Liver (tissue), 8 donors: ENCODE measurements at regions not wholly inside any gene's neighbourhood (a gene's known extent, or its start where the extent isn't known, plus 50 kb on each side); places are given as distances from the start of the nearest gene placed in this dataset.

Source experiments
- DNase-seq: peaks from one replicate; pipeline ENCODE4 v3.0.0-alpha.2; 2017; ENCODE audit warnings: low spot score
- H3K27ac ChIP-seq, 2 donors: one replicate each; pipeline ENCODE4 v1.7.0; 2013; ENCODE audit warnings: inconsistent platforms in 2 of 2, low read length in 2 of 2, control low read depth in 1 of 2, low read depth in 1 of 2, mild to moderate bottlenecking in 1 of 2
- H3K27me3 ChIP-seq, 4 donors: one replicate each; pipeline versions ENCODE4 v1.6.1 to v1.7.0; 2013; ENCODE audit warnings: low read length in 3 of 4, inconsistent platforms in 1 of 4, mild to moderate bottlenecking in 1 of 4, moderate library complexity in 1 of 4; ENCODE audit not compliant: control insufficient read depth in 4 of 4, insufficient read depth in 4 of 4
- H3K36me3 ChIP-seq, 4 donors: one replicate each; pipeline versions ENCODE4 v1.6.1 to v1.7.0; 2013; ENCODE audit warnings: low read length in 3 of 4, mild to moderate bottlenecking in 3 of 4, low read depth in 1 of 4, moderate library complexity in 1 of 4; ENCODE audit not compliant: control insufficient read depth in 4 of 4, insufficient read depth in 3 of 4
- H3K4me1 ChIP-seq, 4 donors: one replicate each; pipeline versions ENCODE4 v1.6.1 to v1.7.0; 2013; ENCODE audit warnings: low read length in 3 of 4, mild to moderate bottlenecking in 3 of 4, moderate library complexity in 1 of 4; ENCODE audit not compliant: control insufficient read depth in 4 of 4, insufficient read depth in 4 of 4
- H3K4me3 ChIP-seq, 3 donors: one replicate each; pipeline versions ENCODE4 v1.6.1 to v1.7.0; 2013; ENCODE audit warnings: low read length in 3 of 3, control low read depth in 1 of 3, low read depth in 1 of 3, mild to moderate bottlenecking in 1 of 3
- H3K9ac ChIP-seq, 2 donors: one replicate each; pipeline ENCODE4 v1.7.0; 2013; ENCODE audit warnings: low read length in 2 of 2, mild to moderate bottlenecking in 2 of 2, moderate library complexity in 2 of 2, control low read depth in 1 of 2, low read depth in 1 of 2
- H3K9me3 ChIP-seq, 4 donors: one replicate each; pipeline versions ENCODE4 v1.6.1 to v1.7.0; 2013; ENCODE audit warnings: low read length in 3 of 4; ENCODE audit not compliant: control insufficient read depth in 4 of 4
- EGR1 ChIP-seq, 2 donors: IDR thresholded peaks; 2 replicates each; pipeline ENCODE4 v1.6.1; 2016 to 2018; ENCODE audit warnings: antibody characterized with exemption in 2 of 2, low read depth in 2 of 2
- FOXA1 ChIP-seq: IDR thresholded peaks from 2 replicates; pipeline ENCODE4 v1.6.1; 2016; ENCODE audit warnings: antibody characterized with exemption
- FOXA2 ChIP-seq: IDR thresholded peaks from 2 replicates; pipeline ENCODE4 v1.6.1; 2016; ENCODE audit warnings: antibody characterized with exemption
- GABPA ChIP-seq, 2 donors: IDR thresholded peaks in 1 of 2; conservative IDR thresholded peaks in 1 of 2; 2 replicates each; pipeline ENCODE4 v1.6.1; 2016; ENCODE audit warnings: antibody characterized with exemption in 2 of 2, mild to moderate bottlenecking in 1 of 2, moderate library complexity in 1 of 2
- HNF4A ChIP-seq, 2 donors: conservative IDR thresholded peaks; 2 replicates each; pipeline ENCODE4 v1.6.1; 2016; ENCODE audit warnings: antibody characterized with exemption in 2 of 2, mild to moderate bottlenecking in 2 of 2
- HNF4G ChIP-seq: IDR thresholded peaks from 2 replicates; pipeline ENCODE4 v1.6.1; 2016; ENCODE audit warnings: antibody characterized with exemption
- JUND ChIP-seq, 2 donors: IDR thresholded peaks; 2 replicates each; pipeline ENCODE4 v1.6.1; 2016; ENCODE audit warnings: antibody characterized with exemption in 2 of 2
- NR2F2 ChIP-seq: IDR thresholded peaks from 2 replicates; pipeline ENCODE4 v1.6.1; 2016; ENCODE audit warnings: antibody characterized with exemption
- RAD21 ChIP-seq, 2 donors: IDR thresholded peaks; 2 replicates each; pipeline ENCODE4 v1.6.1; 2016; ENCODE audit warnings: antibody characterized with exemption in 2 of 2, mild to moderate bottlenecking in 2 of 2
- RXRA ChIP-seq, 2 donors: IDR thresholded peaks; 2 replicates each; pipeline ENCODE4 v1.6.1; 2017 to 2018; ENCODE audit warnings: antibody characterized with exemption in 2 of 2, mild to moderate bottlenecking in 1 of 2
- SP1 ChIP-seq: IDR thresholded peaks from 2 replicates; pipeline ENCODE4 v1.6.1; 2018; ENCODE audit warnings: antibody characterized with exemption, mild to moderate bottlenecking
- TAF1 ChIP-seq: conservative IDR thresholded peaks from 2 replicates; pipeline ENCODE4 v1.6.1; 2016; ENCODE audit warnings: antibody characterized with exemption, mild to moderate bottlenecking
- YY1 ChIP-seq: IDR thresholded peaks from 2 replicates; pipeline ENCODE4 v1.6.1; 2016; ENCODE audit warnings: antibody characterized with exemption, mild to moderate bottlenecking
- WGBS: extraction: QIAGEN DNeasy Blood & Tissue Kit; methylation state at CpG from one replicate; pipeline ENCODE4 v1.1.7; 2013; 5-methylcytosine and 5-hydroxymethylcytosine counted together
- TF ChIP-seq, protein P1 (sequence below): IDR thresholded peaks from 2 replicates; pipeline ENCODE4 v1.6.1; 2016; ENCODE audit warnings: antibody characterized with exemption
- TF ChIP-seq, protein P2 (sequence below): IDR thresholded peaks from 2 replicates; pipeline ENCODE4 v1.6.1; 2016; ENCODE audit warnings: antibody characterized with exemption
- TF ChIP-seq, protein P3 (sequence below): IDR thresholded peaks from 2 replicates; pipeline ENCODE4 v1.6.1; 2016; ENCODE audit warnings: antibody characterized with exemption
- TF ChIP-seq, protein P4 (sequence below): fragments of 150-350 bp; IDR thresholded peaks from 2 replicates; pipeline ENCODE4 v1.5.1; 2017; ENCODE audit warnings: improper control_type of control experiment, low read depth, low read length; ENCODE audit not compliant: missing input control
- TF ChIP-seq, protein P5 (sequence below): IDR thresholded peaks from 2 replicates; pipeline ENCODE4 v1.6.1; 2016; ENCODE audit warnings: antibody characterized with exemption, mild to moderate bottlenecking
- donor health status: healthy.
- donor health status: healthy.
- donor health status: healthy.
- donor health status: healthy.
- donor health status: healthy.

DNA sequence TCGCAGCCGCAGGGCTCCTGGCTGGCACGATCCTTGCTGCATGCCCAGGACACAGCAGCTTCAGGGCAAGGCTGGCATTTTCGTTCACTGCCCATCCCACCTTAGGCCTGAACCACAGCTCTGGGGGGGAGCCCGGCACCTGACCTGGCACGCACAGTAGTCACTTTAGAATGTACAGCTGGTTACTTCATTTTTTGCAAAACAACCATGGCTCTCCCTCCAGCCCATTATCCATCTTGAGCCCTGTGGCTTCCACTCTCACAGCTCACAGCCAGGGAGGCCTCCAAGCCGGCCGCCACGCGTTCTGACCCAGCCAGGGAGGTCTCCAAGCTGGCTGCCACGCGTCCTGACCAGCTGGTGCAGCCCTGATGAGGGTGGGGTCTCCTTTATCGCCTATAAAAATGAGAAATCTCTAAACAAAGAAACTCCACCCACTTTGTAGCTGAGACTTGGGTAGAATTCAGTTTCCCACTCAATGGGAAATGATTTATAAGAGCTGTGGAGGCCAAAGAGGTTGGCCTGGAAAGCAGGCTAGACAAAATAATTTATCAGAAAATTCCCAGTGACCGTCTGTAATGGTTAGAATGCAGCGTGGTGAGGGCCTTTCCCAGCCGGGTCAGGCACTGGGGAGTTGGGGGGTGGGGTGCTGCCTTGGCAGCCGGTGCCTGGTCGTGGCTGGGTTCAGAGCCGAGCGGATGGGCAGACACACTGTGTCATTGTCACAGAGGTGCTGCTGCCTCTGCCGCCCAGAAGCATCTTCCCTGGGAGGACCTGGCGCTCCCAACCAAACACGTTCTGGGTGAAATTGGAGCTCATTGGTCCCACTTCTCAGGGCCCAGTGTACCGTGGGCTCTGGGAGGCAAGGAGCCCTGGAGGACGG, 54.6 kb upstream of the ACTRT2 start:
- H3K27me3 ChIP-seq: no peaks in the 10 kb centered on the region
- TF ChIP-seq FOXA2 (no peak), FOXA1 (no peak), EGR1 (IDR thresholded peaks at IDR 0.05; ENCODE audit: low read depth in 2 of 2) (no peak), HNF4G (no peak), HNF4A (conservative IDR thresholded peaks at IDR 0.05) (no peak), RXRA (IDR thresholded peaks at IDR 0.05) (no peak), JUND (IDR thresholded peaks at IDR 0.05) (no peak), NR2F2 (no peak), SP1 (no peak), GABPA (IDR thresholded peaks at IDR 0.05 in 1 of 2, conservative IDR thresholded peaks at IDR 0.05 in 1 of 2) (no peak), YY1 (no peak), RAD21 (IDR thresholded peaks at IDR 0.05) (no peak), TAF1 (no peak)
- TF ChIP-seq, protein P1, sequence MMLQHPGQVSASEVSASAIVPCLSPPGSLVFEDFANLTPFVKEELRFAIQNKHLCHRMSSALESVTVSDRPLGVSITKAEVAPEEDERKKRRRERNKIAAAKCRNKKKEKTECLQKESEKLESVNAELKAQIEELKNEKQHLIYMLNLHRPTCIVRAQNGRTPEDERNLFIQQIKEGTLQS: no peak
- TF ChIP-seq, protein P2, sequence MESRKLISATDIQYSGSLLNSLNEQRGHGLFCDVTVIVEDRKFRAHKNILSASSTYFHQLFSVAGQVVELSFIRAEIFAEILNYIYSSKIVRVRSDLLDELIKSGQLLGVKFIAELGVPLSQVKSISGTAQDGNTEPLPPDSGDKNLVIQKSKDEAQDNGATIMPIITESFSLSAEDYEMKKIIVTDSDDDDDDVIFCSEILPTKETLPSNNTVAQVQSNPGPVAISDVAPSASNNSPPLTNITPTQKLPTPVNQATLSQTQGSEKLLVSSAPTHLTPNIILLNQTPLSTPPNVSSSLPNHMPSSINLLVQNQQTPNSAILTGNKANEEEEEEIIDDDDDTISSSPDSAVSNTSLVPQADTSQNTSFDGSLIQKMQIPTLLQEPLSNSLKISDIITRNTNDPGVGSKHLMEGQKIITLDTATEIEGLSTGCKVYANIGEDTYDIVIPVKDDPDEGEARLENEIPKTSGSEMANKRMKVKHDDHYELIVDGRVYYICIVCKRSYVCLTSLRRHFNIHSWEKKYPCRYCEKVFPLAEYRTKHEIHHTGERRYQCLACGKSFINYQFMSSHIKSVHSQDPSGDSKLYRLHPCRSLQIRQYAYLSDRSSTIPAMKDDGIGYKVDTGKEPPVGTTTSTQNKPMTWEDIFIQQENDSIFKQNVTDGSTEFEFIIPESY: no peak
- TF ChIP-seq, protein P3, sequence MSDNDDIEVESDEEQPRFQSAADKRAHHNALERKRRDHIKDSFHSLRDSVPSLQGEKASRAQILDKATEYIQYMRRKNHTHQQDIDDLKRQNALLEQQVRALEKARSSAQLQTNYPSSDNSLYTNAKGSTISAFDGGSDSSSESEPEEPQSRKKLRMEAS: no peak
- TF ChIP-seq, protein P4, sequence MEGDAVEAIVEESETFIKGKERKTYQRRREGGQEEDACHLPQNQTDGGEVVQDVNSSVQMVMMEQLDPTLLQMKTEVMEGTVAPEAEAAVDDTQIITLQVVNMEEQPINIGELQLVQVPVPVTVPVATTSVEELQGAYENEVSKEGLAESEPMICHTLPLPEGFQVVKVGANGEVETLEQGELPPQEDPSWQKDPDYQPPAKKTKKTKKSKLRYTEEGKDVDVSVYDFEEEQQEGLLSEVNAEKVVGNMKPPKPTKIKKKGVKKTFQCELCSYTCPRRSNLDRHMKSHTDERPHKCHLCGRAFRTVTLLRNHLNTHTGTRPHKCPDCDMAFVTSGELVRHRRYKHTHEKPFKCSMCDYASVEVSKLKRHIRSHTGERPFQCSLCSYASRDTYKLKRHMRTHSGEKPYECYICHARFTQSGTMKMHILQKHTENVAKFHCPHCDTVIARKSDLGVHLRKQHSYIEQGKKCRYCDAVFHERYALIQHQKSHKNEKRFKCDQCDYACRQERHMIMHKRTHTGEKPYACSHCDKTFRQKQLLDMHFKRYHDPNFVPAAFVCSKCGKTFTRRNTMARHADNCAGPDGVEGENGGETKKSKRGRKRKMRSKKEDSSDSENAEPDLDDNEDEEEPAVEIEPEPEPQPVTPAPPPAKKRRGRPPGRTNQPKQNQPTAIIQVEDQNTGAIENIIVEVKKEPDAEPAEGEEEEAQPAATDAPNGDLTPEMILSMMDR: no peak
- TF ChIP-seq, protein P5, sequence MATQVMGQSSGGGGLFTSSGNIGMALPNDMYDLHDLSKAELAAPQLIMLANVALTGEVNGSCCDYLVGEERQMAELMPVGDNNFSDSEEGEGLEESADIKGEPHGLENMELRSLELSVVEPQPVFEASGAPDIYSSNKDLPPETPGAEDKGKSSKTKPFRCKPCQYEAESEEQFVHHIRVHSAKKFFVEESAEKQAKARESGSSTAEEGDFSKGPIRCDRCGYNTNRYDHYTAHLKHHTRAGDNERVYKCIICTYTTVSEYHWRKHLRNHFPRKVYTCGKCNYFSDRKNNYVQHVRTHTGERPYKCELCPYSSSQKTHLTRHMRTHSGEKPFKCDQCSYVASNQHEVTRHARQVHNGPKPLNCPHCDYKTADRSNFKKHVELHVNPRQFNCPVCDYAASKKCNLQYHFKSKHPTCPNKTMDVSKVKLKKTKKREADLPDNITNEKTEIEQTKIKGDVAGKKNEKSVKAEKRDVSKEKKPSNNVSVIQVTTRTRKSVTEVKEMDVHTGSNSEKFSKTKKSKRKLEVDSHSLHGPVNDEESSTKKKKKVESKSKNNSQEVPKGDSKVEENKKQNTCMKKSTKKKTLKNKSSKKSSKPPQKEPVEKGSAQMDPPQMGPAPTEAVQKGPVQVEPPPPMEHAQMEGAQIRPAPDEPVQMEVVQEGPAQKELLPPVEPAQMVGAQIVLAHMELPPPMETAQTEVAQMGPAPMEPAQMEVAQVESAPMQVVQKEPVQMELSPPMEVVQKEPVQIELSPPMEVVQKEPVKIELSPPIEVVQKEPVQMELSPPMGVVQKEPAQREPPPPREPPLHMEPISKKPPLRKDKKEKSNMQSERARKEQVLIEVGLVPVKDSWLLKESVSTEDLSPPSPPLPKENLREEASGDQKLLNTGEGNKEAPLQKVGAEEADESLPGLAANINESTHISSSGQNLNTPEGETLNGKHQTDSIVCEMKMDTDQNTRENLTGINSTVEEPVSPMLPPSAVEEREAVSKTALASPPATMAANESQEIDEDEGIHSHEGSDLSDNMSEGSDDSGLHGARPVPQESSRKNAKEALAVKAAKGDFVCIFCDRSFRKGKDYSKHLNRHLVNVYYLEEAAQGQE: no peak
- no peak overlapping the region for H3K9ac ChIP-seq
- no peak overlapping the region for H3K4me3 ChIP-seq
- 80% methylated on average over 25 of the region's 25 CpGs for WGBS
- peaks cover 0 to 3% (median 0%) of the 10 kb centered on the region in 4 donors for H3K9me3 ChIP-seq
- H3K4me1 ChIP-seq: no peaks in the 10 kb centered on the region
- no peak for DNase-seq
- H3K36me3 ChIP-seq: no peaks in the 10 kb centered on the region
- no peak overlapping the region for H3K27ac ChIP-seq
